Esophagus mucosa (tissue), 1 donor: ENCODE measurements at regions not wholly inside any gene's neighbourhood (a gene's known extent, or its start where the extent isn't known, plus 50 kb on each side); places are given as distances from the start of the nearest gene placed in this dataset.

Experiments
- ATAC-seq: fragments of 200-7000 bp; cut with Tn5 transposase; one replicate; pipeline ENCODE4 v1.9.1; 2020
- donor health status: DM: yes; HTN: yes; CAD: no.

DNA sequence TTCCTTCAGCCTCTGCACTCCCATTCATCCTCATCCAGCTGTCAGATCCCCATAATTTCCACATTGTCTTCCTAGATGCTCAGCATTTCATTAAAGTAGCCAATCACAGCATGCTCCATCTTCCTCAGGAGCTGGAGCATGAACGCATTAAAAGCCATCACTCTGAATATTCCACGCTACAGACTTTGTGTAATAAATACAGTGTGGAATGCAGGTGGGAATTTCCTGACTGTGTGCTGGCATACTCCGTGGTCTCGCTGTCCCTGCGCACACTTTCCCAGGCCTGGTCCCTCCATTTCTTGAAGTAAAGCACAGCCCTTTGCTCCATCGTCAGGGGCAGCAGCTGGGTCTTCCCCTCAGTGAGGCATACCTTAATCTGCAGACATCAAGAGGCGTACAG is 123.7 kb upstream of the NCK2 start:
- no peak for ATAC-seq

DNA sequence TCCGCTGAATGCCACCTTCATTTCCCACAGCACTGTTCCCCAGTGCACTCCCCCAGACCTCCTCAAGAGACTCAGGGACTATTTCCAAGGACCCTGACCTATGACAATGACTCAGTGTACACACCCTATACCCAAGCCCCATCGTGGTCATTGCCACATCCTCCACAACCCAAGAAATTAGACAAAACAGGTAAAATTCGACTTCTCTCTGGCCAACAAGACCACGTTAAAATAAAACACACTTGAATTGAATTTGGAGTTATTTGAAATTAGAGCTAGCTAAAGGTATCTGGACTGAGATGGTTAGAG is 126.4 kb upstream of the NCK2 start:
- ATAC-seq, result no peak

DNA sequence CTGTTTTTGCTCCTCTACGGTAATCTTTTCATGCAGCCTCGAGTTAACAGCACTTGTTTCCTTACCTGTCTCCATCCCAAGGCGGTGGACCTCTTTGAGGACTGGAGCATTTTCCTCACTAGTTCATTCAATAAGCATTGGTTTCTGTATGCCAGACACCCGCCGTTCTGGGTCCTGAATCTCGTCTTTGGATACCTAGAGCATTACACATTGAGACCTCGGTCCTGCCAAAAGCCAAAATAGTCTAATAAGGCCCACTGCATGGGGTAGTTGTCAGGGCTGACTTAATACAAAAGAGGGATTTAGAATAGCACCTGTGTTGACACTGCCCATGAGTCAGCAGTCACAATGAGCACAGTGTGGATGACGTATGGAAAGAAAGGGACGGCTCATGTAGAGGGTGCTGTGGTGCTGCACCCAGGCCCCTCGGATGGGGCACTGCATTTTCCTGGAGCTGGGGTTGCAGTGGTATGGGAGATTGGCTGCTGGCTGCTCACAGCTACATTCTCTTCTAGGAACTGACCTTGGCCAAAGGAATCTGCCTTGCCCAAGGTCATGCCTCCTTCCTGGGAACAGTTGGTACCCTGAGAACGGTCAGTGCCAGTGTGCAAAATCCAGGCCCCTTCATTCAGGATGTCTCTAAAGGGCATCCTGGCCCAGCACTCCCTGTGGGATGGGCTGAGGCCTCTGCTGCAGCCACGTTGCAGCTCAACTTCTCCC is 126.9 kb upstream of the NCK2 start:
- peak; percentile 94 for ATAC-seq

DNA sequence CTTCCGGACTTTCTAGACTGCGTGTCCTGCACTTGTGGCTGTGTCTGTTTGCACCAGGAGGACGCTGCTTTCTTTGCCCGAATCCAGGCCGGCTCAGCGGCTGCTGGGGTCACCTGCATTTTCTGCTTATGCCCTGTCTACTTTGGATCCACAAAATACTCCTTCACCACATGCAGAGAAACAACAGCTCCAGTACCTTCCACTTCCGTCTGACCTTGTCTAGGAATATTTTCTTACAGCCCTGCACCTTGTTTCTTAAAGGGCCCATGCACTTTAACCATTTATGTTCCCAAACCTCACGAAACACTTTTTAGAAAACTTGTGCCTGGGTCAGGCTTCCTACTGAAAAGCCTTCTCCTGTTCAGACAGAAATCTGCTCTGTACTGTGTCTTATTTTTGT is 129.4 kb upstream of the NCK2 start:
- ATAC-seq, result no peak

DNA sequence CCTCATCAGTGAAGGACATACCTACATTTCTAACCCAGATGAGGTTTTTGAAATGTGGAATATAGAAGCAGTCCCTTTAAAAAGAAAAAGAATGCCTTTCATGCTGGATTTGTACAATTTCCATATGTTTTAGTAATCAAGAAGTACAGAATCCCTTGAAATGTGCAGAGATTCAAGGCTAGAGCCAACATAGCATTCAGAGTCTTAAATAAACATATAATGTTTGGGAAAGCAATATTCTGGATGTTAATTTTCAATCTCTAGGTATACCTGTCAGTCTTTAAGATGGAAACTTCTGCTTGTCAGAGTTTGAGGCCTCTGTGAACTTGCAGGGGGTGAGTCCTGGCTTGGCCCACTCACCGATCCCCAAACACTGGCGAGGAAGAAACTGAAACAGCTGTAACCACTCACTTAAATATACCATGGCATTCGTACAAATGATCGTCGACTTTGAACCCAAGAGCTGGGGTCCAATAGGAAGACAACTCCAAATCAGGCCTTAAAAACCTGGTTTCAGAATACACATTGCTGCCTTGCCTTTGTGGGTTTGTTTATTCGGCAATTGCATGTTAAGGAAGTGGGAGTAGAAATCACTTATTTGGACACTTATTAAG is 132.8 kb upstream of the NCK2 start:
- ATAC-seq, result no peak

DNA sequence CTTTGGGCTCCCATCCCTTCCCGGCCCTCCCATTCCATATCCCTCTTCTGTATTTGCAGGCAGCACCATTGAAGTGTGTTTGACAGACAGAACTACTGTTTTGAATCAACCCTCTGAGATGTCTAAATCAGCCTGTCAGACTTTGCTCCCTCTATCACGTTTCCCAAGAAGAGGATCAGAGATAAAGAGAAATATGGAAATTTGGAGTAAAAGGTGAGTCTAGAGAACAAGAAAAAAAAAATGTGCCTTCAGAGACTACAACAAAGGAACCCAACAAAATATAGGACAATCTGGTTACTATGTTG is 133.4 kb upstream of the NCK2 start:
- no peak for ATAC-seq

DNA sequence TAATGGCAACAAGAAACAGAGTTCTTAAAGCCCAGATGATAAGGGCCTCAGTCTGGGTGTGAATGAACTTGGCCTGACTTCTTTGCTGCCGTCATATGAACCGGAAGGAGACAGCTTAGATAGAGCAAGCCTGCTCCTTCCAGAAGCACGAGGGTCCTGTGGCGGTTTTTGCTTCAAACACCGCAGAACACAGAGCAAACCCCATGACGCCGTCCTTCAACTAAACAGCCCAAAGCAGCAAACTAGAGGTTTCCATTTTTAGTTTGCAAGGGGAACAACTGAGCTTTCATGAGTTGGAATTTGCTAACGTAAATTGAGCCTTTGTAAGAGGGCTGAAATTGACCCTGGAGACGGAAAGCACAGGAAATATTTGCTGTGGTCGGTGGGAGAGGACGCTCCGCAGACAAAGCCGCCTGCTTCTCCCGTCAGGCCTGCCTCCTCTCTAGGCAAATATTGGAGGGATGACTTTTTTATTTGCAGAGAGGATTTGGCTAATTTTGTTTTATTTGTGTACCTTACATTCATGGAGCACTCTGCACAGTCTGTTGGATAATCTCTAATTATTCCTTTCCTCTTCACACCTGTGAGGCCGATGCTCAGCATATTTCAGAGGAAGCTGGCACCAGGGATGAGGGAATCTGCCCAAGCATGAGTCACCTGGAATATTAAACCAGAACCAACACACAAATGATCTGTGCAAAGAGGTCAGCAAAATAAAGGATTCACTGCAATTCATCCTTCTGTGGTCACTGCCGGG is 134.0 kb upstream of the NCK2 start:
- ATAC-seq, result no peak

DNA sequence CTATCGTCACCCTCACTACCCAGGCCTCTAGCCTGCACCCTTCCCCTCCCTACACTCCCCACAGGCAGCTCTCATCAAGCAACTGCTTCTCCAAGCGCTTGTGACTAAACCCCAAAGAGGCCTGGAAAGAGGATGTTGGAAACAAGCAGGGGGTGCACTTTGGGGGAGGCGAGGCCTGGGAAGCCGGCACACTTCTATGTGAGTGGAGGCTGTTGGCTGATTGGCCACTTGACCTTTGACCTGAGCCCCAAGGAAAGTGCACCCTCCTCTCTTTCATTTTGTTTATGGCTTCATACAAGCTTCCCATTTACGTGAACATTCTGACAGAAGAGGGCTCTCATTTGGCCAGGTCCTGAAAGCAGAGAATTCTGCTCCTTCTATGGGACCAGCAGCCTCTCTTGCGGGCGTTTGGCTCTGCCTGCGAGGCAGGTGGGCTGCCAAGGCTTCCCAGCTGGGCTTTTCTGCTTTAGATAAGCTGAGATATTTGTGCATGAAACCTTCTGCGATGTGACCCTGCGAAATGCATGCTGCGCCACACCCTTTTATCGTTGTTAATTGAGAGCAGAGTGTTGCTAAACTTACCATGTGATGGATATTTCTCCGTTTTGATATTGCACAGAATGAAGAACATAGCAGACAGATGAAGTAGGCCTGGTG is 134.8 kb upstream of the NCK2 start:
- no peak for ATAC-seq

DNA sequence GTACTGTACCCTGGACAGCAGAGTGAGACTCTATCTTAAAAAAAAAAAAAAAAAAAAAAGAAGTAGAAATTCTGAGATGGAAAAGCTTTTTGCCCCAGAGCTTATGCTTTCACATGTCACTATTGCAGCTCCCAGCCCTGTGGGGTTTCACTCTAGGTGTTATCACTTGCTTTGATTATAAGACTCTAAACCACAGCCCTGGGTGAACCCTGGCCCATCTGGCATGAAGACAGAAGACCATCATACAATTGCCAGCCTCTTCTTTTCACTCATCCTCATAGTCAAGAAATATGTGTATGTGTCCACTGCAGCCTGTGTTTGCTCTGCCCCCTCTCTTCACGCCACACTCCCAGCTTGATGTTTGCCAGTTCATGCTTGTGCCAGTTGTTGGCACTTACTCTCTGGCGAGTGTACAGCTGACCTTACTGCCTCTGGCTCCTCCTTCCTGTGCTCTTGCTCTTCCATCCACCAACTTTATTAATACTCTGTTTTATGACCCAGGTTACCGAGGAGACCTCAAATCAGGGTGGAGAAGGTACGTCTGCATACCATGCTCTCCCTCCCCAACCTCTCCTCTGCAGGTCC is 136.7 kb upstream of the NCK2 start:
- ATAC-seq, result no peak

DNA sequence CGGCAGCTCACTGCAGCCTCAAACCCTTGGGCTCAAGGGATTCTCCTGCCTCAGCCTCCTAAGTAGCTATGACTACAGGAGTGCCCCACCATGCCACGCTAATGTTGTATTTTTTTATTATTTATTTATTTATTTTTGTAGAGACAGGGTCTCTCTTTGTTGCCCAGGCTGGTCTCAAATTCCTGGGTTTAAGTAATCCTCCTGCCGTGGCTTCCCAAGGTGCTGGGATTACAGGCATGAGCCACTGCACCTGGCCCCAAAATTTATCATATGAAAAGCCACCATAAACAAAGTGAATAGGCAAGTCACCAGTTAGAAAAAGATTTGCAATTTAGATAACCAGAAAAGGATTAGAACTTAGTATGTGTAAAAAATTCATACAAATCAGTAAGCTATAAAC is 138.6 kb upstream of the NCK2 start:
- ATAC-seq, result no peak

DNA sequence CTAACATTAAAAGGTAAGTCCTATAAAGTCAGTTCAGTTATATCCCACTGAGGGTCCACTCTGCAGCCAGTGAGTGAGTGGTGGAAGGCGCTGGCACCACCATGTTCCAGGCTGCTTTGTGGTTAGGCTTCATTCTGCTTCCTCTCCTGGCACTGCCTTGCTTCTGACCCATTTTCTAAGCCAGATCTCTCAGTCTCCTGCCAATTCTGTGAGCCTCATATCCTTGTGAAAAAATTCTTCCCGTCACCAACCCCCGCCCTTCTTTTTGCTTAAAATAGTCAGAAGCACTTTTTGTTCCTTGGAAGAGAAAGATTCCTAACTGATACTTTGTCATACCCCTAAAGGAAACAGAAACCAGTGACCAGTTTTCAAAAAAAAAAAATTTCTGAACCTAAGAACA is 139.8 kb upstream of the NCK2 start:
- no peak for ATAC-seq

DNA sequence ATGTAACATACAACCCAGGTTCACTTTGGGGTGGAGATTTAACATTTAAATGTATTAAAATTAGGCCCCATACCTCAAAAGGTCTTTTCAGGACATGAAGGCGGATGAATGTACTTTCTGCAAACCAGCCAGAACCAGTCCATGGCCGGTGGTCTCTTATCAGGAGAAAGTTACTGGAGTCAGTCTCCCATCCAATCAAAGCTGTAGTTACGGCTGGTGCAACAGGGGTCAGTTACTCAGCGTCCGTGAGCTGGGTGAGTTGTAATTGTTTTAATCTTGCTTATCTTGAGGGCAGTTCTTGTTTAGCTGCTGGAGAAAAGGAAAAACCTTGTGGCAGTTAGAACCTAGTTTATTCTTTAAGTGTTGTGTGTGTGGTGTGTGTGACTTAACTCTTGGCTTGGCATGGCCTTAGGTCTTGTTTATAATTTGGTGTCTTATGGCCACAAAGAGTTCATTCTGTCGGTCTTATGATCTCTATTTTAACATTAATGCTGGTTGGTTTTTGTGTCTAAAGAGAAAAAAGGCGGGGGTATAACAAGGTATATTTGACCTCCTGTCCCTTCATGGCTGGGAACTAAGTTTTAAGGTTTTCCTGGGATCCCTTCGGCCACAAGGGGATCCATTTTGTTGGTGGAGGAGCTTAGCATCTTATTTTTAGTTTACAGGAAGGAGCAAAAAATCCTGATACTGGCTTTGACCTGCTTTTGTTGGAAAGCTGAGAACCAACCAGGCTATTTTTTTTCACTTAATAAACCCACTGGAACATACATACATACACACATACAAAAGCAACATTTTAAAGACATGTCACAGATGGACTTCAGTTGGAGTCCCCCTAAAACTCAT is 143.5 kb upstream of the NCK2 start:
- ATAC-seq, result no peak

DNA sequence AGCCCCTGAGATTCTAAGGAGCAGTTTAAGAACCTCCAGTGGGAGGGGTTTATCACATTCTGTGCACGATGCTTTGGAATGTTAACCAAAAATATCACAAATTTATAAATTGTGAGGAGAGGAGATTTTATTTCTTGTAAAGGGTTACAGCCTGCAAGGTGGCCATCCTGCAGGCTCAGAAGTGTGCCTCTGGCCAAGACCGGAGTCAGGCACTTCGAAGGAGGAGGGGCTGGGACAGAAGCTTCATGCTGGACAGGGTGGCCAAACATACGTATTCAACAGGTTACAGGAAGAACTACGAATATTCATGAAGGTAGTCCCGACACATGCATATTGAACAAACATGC is 144.1 kb upstream of the NCK2 start:
- no peak for ATAC-seq

DNA sequence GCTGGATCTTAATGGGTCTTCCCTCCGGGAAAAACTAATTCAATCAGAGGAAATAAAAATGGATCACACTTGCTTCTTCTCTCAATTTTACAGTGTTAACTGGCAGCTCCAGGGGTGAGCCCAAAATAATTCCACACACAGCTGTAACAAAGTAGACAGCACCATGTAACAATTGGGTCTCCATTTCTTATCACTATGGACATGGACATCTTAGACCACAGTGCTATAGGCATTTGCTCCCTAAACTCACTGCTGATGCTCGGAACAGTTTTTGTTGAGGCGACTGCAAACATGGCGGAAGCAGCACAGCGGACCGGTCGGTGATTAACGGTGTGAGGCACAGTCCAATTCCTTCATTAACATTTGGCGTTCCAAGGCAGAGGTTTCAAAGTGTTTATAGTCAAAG is 144.7 kb upstream of the NCK2 start:
- ATAC-seq, result no peak

DNA sequence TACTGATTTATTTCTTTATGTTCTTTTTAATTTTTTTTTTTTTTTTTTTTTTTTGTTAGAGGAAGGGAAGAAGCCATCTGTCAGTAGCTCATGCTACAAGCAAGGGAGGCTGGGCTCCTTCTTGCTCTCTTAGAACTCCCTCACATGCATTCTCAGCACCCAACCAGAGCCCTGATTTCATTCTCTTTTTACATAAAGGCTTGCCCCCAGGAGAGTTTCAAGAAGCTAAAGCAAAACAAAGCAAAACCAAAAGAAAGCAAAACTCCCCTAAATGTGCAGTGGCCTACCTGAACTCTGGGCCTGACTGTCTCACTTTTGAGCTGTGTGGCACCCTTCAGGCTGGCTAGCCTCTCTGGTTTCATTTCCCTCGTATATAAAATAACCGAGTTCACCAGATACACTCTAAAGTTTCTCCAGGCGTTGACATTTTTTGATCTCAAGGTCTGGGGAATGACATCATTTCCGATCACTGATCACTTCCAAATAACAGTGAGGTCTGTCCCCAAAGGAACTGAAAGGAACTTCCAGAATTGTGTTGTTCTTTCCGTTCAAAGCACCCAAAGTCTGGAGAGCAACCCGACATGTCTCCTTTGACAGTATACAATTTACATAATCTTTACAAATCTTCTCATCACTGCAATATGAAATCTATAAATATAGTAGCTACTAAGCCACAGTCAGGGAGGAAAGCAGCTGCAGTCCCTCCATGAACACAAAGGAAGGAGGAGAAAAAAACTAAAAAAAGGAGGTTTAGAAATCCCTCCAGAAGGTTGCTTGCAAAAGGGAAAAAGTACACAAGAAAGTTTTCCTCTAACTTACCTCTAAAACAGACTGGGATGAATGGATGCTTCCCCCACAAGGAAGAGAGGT is 145.6 kb upstream of the NCK2 start:
- no peak for ATAC-seq

DNA sequence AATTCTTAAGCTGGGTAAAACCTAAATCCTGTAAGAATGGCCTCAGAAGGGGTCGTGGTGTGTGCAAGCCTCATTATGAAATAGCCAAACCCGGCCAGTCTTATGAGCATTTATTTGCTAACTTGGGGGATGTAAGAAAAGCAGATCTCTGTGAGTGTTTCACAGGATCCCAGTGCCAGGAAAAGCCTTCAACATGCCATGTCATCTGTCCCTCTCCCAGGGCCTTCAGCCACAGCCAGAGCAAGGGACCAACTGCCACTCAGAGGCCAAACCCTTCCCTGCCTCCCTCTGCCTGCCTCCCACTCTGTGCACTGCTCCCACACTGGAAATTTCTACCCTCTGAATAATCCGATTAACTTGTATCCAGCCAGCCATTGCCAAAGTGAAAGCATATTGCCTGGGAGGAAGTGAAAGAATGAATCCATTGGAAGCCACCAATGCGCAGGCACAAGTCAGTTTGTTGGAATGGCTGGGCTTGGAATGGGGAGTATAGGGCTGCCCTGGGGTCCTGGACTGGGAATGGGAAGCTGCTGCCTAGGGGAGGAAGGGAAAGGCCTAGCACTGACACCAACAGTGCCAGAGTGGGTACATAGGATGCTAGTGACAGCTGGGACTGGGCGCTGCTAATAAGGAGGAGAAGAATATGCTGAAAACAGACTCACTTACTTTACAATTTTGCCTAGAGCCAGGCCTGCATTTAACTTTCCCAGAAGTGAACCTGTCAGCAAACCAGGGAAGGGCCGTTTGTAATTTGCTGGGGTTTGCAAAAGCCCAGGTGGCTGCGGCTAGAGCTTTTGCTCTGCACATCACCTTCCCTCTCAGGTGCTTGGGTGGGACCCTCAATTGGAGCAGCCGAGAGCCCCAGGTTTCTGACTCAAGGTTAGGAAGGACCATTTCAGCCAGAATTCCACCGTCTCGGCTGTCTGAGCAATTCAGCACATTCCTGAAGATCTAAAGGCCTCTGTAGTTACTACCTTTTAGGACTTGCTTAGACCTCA is 146.6 kb upstream of the NCK2 start:
- ATAC-seq, result no peak

DNA sequence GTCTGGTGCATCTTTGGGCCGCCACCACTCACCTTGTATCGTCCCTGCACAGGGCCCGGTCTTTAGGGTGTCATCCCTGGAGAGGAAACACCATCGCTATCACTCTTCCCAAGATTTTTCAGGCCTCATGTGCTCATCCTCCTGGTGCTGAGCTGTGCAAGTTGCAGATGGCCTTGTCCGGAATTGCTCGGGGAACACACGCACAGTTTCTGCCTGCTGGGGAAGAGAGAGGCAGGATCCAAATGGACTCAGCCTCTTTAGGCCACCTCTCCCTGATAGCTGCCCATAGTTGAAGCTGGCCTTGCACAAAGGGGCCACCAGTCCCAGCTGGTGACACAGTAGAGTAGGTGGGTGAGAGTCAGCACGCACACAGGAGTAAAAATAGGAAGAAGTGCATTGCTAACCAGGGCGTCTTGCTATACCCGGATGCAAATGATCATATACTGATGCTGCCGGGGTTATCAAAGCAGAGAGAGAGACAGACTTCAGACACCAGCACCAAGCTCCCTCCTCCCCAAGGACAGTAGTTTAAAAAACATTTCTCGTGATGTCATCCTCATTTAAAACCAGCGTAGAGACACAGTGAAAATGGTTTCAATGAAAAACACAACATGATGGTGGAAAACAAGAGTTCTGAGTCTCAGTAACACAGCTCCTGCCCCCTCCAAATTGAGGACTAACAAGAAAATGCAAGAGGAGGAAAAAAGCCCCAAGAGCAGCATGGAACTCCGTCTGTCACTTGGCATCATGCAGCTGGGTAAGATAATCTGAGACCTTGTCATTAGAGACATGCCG is 147.5 kb upstream of the NCK2 start:
- ATAC-seq, result no peak

DNA sequence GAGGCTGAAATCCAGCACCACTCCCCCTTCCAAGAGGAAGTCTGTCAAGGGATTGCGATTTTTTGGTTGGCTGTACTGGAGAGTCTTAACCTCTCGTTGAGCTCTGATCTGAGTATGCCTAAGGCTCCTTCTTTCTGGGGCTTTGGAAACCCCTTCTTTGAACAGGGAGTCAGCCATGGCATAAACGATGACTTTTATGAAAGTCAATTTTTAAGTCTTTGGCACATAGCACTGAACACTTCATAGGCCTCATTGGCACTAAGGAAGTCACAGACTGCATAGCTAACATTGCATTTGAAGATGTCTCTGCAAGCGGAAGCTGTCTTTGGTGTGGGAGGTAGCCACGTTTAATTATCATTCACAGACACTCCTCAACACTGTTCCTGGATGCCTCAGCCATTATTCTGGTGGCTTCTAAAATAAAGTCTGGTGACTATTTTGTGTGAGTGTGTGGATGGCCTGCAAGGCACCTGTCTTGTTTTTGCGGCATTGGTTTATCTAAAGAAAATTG is 148.2 kb upstream of the NCK2 start:
- no peak for ATAC-seq

DNA sequence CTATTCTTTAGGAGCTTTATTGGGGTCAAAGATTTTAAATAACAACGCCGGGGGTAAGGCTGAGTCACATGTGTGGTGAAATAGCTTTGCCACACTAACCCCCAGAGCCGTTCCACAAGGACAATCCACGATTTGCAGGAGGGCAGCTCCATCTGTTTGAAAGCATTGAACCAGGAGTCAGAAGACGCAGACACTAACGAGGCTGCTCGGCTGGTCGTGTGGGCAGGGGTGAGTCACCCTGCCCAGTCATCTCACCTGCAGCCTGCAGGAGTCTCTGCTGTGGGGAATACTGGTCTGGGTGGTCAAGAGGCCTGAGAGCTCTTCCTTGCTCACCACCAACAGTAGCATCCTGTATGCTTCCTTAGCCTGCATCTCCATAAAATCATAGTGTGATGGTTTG is 149.2 kb upstream of the NCK2 start:
- peak; percentile 59 for ATAC-seq
